GM12865 (cell line): ENCODE measurements at regions not wholly inside any gene's neighbourhood (a gene's known extent, or its start where the extent isn't known, plus 50 kb on each side); places are given as distances from the start of the nearest gene placed in this dataset.
"Not testable (repeated sequence)": the region's sequence is repeated elsewhere in the genome, so short reads cannot be mapped to it uniquely, and the experiment has no call there.

Experiments
- DNase-seq: peaks from one replicate; pipeline ENCODE4 v3.0.0; 2010; ENCODE audit warnings: low read depth
- H3K4me3 ChIP-seq: 2 replicates; pipeline ENCODE4 v1.5.1; 2011; ENCODE audit warnings: mild to moderate bottlenecking, low read depth, low read length, control low read depth
- CTCF ChIP-seq: IDR thresholded peaks from 2 replicates; pipeline ENCODE4 v1.5.1; 2011; ENCODE audit warnings: low read length, control low read depth, low read depth, inconsistent platforms; ENCODE audit not compliant: insufficient read depth; ENCODE audit errors: missing control alignments

- no peak for TF ChIP-seq CTCF
- no peak overlapping the region for H3K4me3 ChIP-seq
- peak; percentile 65 for DNase-seq
Observed at GRCh38 chr5:112586596-112587062, 151.1 kb upstream of the APC start.

- DNase-seq, H3K4me3 ChIP-seq: not testable (repeated sequence)
Observed at GRCh38 chr5:112590858-112591257, 146.8 kb upstream of the APC start.

GRCh38 chr5:112594095-112594850 lies 143.4 kb upstream of the APC start:
- no peak for DNase-seq
- no peak for TF ChIP-seq CTCF
- no peak overlapping the region for H3K4me3 ChIP-seq

- no peak for DNase-seq
- no peak for TF ChIP-seq CTCF
Observed at GRCh38 chr5:112594941-112595340, 142.7 kb upstream of the APC start.

GRCh38 chr5:112597831-112598230 lies 139.9 kb upstream of the APC start:
- DNase-seq, result no peak
- H3K4me3 ChIP-seq, result no peak overlapping the region
- TF ChIP-seq CTCF, result no peak

More at GRCh38 chr5:112594941-112595340, 142.7 kb upstream of the APC start:
- H3K4me3 ChIP-seq, result no peak overlapping the region

GRCh38 chr5:112600510-112600909 lies 137.2 kb upstream of the APC start:
- not testable (repeated sequence) for DNase-seq, H3K4me3 ChIP-seq

- no peak overlapping the region for H3K4me3 ChIP-seq
- TF ChIP-seq CTCF, result peak; percentile 49
- peak; percentile 49 for DNase-seq
Observed at GRCh38 chr5:112604732-112605630, 132.7 kb upstream of the APC start.
